ENCODE measurements at regions not wholly inside any gene's neighbourhood (a gene's known extent, or its start where the extent isn't known, plus 50 kb on each side); places are given as distances from the start of the nearest gene placed in this dataset.

DNA sequence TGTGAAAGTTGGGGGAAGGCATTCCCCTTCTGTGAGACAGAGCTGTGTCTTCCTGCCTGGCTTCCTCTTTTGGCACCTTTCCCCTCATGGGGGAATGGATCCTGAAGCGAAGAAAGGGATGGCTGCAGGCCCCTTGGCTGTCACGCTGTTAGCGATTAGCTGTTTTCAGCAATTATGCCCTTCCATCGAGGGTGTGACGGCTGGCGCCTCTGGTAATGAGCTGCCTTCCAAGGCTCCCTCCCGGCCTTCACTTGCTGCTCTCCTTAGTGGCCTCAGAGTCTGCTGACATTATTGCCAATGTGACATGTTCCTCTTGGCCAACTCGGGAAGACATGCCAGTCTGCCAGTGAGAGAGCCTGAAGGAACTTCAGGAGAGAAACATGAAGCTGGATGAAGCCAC lies 162.1 kb downstream of the ZIC5 start:
- H3K36me3 ChIP-seq: no peaks in the 10 kb centered on the region
- WGBS, 2 donors: 79 to 91% methylated on average over 2 to 7 of the region's 8 CpGs

GRCh38 chr13:99808786-99809185 lies 162.8 kb downstream of the ZIC5 start:
- Histone ChIP-seq H3K4me1 (no peaks in the 10 kb centered on the region), H3K9me3 (no peaks in the 10 kb centered on the region), H3K27me3 (no peaks in the 10 kb centered on the region), H3K4me3 (no peak overlapping the region), H3K27ac (no peak overlapping the region), H3K36me3 (no peaks in the 10 kb centered on the region)
- DNase-seq: no peak
- TF ChIP-seq CTCF (IDR thresholded peaks at IDR 0.05) (no peak), POLR2A (IDR thresholded peaks at IDR 0.05) (no peak)
- intact Hi-C loops (cut with DNase I): no loop called here
- 53 to 64% methylated on average over 1 of the region's 1 CpG for WGBS, 2 donors

More for the DNA sequence above, 162.1 kb downstream of the ZIC5 start:
- Histone ChIP-seq H3K9me3 (no peaks in the 10 kb centered on the region), H3K27ac (no peak overlapping the region), H3K27me3 (no peaks in the 10 kb centered on the region), H3K4me3 (no peak overlapping the region), H3K4me1 (no peaks in the 10 kb centered on the region)
- no peak for DNase-seq
- intact Hi-C loops (cut with DNase I): no loop called here
- no peak for TF ChIP-seq POLR2A (IDR thresholded peaks at IDR 0.05)

DNA sequence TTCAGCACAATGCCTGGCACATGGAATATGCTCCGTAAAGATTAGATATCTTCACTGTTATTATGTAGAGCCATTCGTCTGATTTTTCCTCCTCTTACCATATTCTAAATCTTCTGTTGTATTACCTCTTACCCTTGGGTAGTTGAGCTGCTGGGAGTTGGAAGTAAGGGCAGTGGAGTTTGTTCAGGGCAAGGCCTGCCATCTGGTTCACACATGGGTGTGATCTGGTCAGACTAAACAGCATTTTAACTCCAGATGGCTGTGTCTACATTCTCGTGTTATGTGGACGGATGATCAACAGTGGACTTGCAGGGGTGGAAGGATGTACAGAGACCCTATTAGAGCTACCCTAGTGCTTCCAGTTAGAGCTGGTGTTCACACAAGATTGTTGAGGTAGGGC lies 164.9 kb downstream of the ZIC5 start:
- no peak for DNase-seq
- H3K4me3 ChIP-seq: no peak overlapping the region
- H3K9me3 ChIP-seq: no peaks in the 10 kb centered on the region
- no peaks in the 10 kb centered on the region for H3K36me3 ChIP-seq
- intact Hi-C loops (cut with DNase I): no loop called here
- H3K27ac ChIP-seq: no peak overlapping the region
- WGBS, 2 donors: 82 to 90% methylated on average over 4 of the region's 4 CpGs
- H3K4me1 ChIP-seq: no peaks in the 10 kb centered on the region
- no peaks in the 10 kb centered on the region for H3K27me3 ChIP-seq
- TF ChIP-seq CTCF (IDR thresholded peaks at IDR 0.05): no peak
- TF ChIP-seq POLR2A (IDR thresholded peaks at IDR 0.05): no peak

DNA sequence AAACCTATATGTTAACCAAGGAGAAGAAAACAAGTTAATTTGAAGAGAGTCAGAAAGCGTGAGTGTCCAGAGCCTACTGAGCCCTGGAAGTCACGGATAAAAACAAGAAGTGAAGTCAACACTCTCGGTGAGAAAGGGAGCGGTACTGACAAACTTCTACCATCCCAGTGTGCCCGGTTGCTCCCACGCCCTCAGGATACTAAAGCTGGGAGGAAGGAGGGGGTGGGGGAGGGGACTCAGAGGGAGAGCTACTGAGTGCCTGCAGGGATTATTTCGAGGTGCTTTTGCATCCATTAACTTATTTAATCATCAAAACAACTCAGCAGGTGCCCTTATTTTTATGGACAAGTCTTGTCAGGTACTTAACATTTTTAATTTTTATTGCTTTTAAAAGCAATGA lies 166.2 kb downstream of the ZIC5 start:
- Histone ChIP-seq H3K27me3 (no peaks in the 10 kb centered on the region), H3K4me1 (no peaks in the 10 kb centered on the region), H3K9me3 (no peaks in the 10 kb centered on the region), H3K36me3 (no peaks in the 10 kb centered on the region), H3K27ac (no peak overlapping the region), H3K4me3 (no peak overlapping the region)
- DNase-seq: no peak
- no peak for TF ChIP-seq POLR2A (IDR thresholded peaks at IDR 0.05)
- no peak for TF ChIP-seq CTCF (IDR thresholded peaks at IDR 0.05)
- 50 to 55% methylated on average over 6 to 7 of the region's 7 CpGs for WGBS, 2 donors
- intact Hi-C loops (cut with DNase I): no loop called here

- H3K9me3 ChIP-seq: no peaks in the 10 kb centered on the region
- no peaks in the 10 kb centered on the region for H3K4me1 ChIP-seq
- intact Hi-C loops (cut with DNase I): no loop called here
- 93 to 94% methylated on average over 2 to 3 of the region's 3 CpGs for WGBS, 2 donors
- no peaks in the 10 kb centered on the region for H3K36me3 ChIP-seq
- no peaks in the 10 kb centered on the region for H3K27me3 ChIP-seq
- H3K4me3 ChIP-seq: no peak overlapping the region
- DNase-seq: no peak
- TF ChIP-seq POLR2A (IDR thresholded peaks at IDR 0.05) (no peak), CTCF (IDR thresholded peaks at IDR 0.05) (no peak)
- H3K27ac ChIP-seq: no peak overlapping the region
Measured at GRCh38 chr13:99803141-99803540, 168.4 kb downstream of the ZIC5 start.

DNA sequence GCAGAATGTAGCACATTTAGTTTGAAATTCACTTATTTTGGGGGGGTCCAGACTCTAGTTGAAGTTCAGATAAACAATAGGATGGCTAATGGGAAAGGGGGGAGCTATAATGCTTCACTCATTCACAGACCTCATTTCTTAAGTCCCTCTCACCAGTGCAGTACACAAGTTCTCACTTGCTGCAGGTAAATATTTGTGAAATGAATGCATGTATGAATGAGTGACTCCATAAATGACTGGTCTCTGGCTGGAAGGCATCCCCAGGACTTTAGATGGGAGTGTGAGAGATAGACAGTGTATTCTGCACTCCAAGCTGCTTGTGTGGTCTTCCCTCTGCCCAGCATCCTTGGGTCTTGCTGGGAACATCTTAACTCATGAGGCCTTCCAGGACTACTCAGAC lies 169.2 kb downstream of the ZIC5 start:
- Histone ChIP-seq H3K4me3 (no peak overlapping the region), H3K9me3 (no peaks in the 10 kb centered on the region), H3K27ac (no peak overlapping the region), H3K36me3 (no peaks in the 10 kb centered on the region), H3K4me1 (no peaks in the 10 kb centered on the region), H3K27me3 (no peaks in the 10 kb centered on the region)
- TF ChIP-seq POLR2A (IDR thresholded peaks at IDR 0.05): no peak
- no peak for DNase-seq
- intact Hi-C loops (cut with DNase I): no loop called here
